GM12865 (cell line): ENCODE measurements at regions not wholly inside any gene's neighbourhood (a gene's known extent, or its start where the extent isn't known, plus 50 kb on each side); places are given as distances from the start of the nearest gene placed in this dataset.
"Not testable (repeated sequence)": the region's sequence is repeated elsewhere in the genome, so short reads cannot be mapped to it uniquely, and the experiment has no call there.

Source experiments
- DNase-seq: peaks from one replicate; pipeline ENCODE4 v3.0.0; 2010; ENCODE audit warnings: low read depth
- H3K4me3 ChIP-seq: 2 replicates; pipeline ENCODE4 v1.5.1; 2011; ENCODE audit warnings: mild to moderate bottlenecking, low read depth, low read length, control low read depth
- CTCF ChIP-seq: IDR thresholded peaks from 2 replicates; pipeline ENCODE4 v1.5.1; 2011; ENCODE audit warnings: low read length, control low read depth, low read depth, inconsistent platforms; ENCODE audit not compliant: insufficient read depth; ENCODE audit errors: missing control alignments

- H3K4me3 ChIP-seq, result no peak overlapping the region
- TF ChIP-seq CTCF, result no peak
- DNase-seq, result no peak
These were observed 434.2 kb upstream of the SMIM31 start for GRCh38 chr4:164319688-164320087.

GRCh38 chr4:164320847-164321246 is 433.1 kb upstream of the SMIM31 start:
- DNase-seq, result no peak
- no peak for TF ChIP-seq CTCF
- H3K4me3 ChIP-seq, result no peak overlapping the region

DNA sequence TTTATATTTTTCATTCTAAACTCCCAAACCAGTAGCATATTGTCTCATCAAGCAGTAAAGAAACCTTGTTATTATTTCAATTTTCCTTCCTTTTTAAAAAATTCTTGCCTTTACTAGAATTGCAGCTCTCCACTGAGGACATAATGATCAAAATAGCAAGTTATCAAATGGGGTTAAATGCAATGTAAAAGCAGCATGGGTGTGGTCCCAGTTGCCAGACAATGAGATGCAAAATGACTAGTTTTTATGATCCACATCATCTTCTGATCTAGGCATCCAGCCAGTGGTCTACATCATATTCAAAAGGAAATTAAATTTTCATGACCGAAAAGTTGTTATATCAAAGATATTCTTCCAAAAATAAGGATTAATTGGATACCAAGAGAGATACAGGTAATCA is 427.9 kb upstream of the SMIM31 start:
- no peak overlapping the region for H3K4me3 ChIP-seq
- DNase-seq, result no peak
- no peak for TF ChIP-seq CTCF

DNA sequence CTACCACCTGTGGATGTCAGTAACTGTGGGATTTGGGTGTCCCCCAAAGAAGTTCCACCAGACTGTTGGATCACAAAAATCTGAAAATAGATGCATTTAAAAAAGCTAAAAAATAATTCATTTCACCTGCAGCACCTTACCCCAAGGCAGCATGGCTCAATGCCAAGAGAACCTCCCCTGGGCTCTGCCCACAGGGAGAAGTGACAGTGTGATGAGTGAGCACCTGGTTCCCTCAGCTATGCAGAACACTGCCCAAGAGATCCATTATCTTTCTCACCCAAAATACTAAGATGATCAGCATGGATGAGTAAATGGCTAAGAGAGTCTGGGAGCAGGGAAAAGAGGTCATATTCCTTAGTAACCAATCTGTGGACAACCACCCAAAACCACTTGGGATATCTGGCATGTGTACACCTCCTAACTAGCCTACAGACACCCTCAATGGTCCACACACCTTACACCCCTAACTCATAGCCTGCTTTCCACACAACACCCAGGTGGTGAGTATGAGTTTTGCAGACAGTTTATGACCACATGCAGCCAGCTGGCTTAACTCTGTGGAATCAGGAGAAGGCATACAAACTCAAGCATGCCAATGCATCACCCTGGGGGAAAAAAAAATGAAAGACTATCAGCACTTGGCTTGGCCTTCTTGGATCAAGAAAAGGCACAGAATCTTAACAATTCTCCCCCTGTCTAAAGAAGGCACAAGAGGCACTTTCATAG is 416.5 kb upstream of the SMIM31 start:
- no peak overlapping the region for H3K4me3 ChIP-seq
- no peak for DNase-seq
- TF ChIP-seq CTCF, result no peak

GRCh38 chr4:164343472-164343976 is 410.4 kb upstream of the SMIM31 start:
- H3K4me3 ChIP-seq, result no peak overlapping the region
- TF ChIP-seq CTCF, result no peak
- no peak for DNase-seq

DNA sequence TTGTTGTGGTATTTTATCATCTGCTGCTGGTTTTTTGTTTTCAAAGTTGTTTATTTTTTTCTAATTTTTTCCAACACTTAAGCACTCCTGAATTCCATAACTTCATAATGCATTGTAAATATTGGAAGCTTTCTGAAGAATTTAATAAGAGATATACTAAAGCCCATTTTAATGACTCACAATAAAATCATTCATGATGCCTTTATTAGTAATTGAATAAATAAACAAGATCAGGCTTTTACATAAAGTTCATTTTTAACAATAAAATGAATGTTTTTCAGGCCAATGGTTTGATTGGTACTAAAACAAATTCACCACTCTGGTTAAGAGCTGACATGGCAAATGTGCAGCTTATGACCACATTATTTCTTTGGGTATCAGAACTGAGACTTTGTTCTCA is 408.2 kb upstream of the SMIM31 start:
- no peak for TF ChIP-seq CTCF
- H3K4me3 ChIP-seq, result no peak overlapping the region
- no peak for DNase-seq

DNA sequence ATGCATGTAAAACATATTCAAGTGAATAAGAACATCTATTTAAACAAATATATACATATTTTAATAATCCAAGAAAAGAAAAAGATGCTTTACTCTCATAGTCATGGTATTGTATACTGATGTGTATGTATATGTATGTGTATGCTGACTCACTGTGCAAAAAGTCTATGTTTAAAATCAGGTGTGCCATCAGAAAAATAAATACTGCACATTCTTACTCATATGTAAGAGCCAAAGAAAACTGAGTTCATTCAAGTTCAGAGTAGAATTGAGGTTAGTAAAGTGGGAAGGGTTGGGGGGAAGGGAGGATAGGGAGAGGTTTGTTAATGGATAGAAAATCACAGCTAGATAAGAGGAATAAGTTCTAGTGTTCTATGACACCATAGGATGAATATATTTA is 403.9 kb upstream of the SMIM31 start:
- H3K4me3 ChIP-seq, result no peak overlapping the region
- TF ChIP-seq CTCF, result no peak
- DNase-seq, result no peak

DNA sequence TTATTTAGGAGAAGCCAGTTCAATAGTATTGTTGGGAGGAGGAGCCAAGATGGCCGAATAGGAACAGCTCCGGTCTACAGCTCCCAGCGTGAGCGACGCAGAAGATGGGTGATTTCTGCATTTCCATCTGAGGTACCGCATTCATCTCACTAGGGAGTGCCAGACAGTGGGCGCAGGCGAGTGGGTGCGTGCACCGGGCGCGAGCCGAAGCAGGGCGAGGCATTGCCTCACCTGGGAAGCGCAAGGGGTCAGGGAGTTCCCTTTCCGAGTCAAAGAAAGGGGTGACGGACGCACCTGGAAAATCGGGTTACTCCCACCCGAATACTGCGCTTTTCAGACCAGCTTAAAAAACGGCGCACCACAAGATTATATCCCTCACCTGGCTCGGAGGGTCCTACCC is 403.2 kb upstream of the SMIM31 start:
- H3K4me3 ChIP-seq, DNase-seq: not testable (repeated sequence)
